ENCODE measurements at regions not wholly inside any gene's neighbourhood (a gene's known extent, or its start where the extent isn't known, plus 50 kb on each side); places are given as distances from the start of the nearest gene placed in this dataset.

- Histone ChIP-seq H3K27me3 (no peaks in the 10 kb centered on the region), H3K4me3 (no peak overlapping the region), H3K4me1 (ENCODE audit: insufficient read depth) (no peaks in the 10 kb centered on the region), H3K36me3 (no peaks in the 10 kb centered on the region), H3K27ac (no peak overlapping the region), H3K9me3 (no peaks in the 10 kb centered on the region)
- TF ChIP-seq CTCF (IDR thresholded peaks at IDR 0.05) (no peak), POLR2A (IDR thresholded peaks at IDR 0.05) (no peak), EP300 (IDR thresholded peaks at IDR 0.05) (no peak)
- intact Hi-C loops (cut with DNase I): no loop called here
- DNase-seq: no peak
- 61 to 65% (median 63%) methylated on average over 8 of the region's 8 CpGs for WGBS, 3 donors
These were observed 54.0 kb upstream of the LRP8 start for GRCh38 chr1:53381790-53382401.

GRCh38 chr1:53383136-53383870, 55.4 kb upstream of the LRP8 start:
- DNase-seq: no peak
- 11 to 39% (median 16%) methylated on average over 10 of the region's 10 CpGs for WGBS, 3 donors

DNA sequence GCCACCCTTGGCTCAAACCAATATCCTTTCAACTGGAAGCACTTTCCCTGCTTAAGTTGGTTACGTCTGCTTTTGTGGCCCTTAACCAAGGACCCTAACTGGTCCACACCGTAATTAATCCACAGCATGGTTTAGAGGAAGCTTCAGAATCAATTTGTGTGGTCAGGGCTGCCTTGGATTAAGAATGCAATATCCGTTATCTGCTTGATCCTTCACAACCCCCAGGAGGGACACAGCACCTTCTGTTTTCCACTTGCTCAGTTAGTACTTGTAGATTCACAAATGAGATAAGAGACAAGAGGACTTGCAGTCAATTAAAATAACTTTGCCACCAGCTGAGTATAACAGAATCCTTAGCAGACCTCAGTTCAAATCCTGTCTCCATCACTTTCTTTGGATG, 56.9 kb upstream of the LRP8 start:
- 85 to 92% (median 91%) methylated on average over 3 of the region's 3 CpGs for WGBS, 3 donors
- H3K27ac ChIP-seq: no peak overlapping the region
- H3K9me3 ChIP-seq: no peaks in the 10 kb centered on the region
- no peaks in the 10 kb centered on the region for H3K4me1 ChIP-seq (ENCODE audit: insufficient read depth)
- H3K4me3 ChIP-seq: no peak overlapping the region
- TF ChIP-seq CTCF (IDR thresholded peaks at IDR 0.05): no peak
- no peak for TF ChIP-seq EP300 (IDR thresholded peaks at IDR 0.05)
- TF ChIP-seq POLR2A (IDR thresholded peaks at IDR 0.05): no peak
- intact Hi-C loops (cut with DNase I): no loop called here
- no peak for DNase-seq
- no peaks in the 10 kb centered on the region for H3K27me3 ChIP-seq
- H3K36me3 ChIP-seq: no peaks in the 10 kb centered on the region

More at GRCh38 chr1:53383136-53383870, 55.4 kb upstream of the LRP8 start:
- H3K27me3 ChIP-seq: no peaks in the 10 kb centered on the region
- no peaks in the 10 kb centered on the region for H3K4me1 ChIP-seq (ENCODE audit: insufficient read depth)
- H3K4me3 ChIP-seq: no peak overlapping the region
- no peaks in the 10 kb centered on the region for H3K36me3 ChIP-seq
- TF ChIP-seq CTCF (IDR thresholded peaks at IDR 0.05) (no peak), POLR2A (IDR thresholded peaks at IDR 0.05) (no peak), EP300 (IDR thresholded peaks at IDR 0.05) (no peak)
- H3K9me3 ChIP-seq: no peaks in the 10 kb centered on the region
- no peak overlapping the region for H3K27ac ChIP-seq
- intact Hi-C loops (cut with DNase I): no loop called here

DNA sequence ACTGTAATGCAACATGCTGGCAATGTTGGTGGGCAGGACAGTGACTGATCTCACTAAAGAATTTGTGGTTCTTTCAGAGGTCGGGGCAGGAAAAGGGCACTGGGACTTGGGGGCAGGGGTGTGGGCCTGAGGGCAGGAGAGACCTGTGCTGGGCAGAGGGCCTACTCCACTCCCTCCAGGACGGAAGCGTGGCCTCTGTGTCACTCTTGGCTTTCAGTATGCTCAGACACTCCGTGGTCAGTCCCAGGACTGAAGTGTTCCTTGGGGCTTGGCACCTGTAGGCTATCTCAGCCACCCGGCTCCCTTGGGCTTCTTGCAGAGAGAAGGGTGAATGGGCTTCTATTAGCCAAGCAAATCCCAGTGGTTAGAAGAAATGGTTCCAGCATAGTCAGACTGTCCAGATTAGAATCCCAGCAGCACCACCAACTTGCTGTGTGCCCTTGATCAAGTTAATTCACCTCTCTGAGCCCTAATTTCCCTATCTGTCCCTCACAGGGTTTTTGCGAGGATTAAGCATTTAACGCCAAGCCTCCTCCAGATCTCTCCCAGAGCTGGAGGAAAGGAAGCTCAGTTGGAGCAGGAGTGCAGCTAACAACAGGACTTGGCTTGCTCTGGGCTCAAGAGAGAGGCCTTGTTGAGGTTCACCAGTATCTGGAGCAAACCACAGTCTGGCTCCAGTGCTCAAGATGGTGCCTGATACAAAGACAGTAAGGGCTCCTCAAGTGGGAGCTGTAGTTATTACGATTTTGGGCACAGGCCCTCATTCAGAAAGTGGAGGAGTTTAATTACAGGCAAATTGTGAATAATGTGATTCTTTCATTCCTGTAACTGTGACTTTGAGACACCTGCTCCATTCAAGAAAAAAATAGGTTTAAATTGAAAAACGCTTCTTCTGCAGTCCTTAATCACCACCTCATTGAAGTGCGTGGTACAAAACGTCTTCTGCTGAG, 57.7 kb upstream of the LRP8 start:
- TF ChIP-seq EP300 (IDR thresholded peaks at IDR 0.05) (no peak), POLR2A (IDR thresholded peaks at IDR 0.05) (no peak), CTCF (IDR thresholded peaks at IDR 0.05) (no peak)
- WGBS, 3 donors: 56 to 66% (median 64%) methylated on average over 11 of the region's 11 CpGs
- intact Hi-C loops (cut with DNase I): no loop called here
- no peak overlapping the region for H3K27ac ChIP-seq
- H3K4me1 ChIP-seq (ENCODE audit: insufficient read depth): no peaks in the 10 kb centered on the region
- H3K4me3 ChIP-seq: no peak overlapping the region
- H3K36me3 ChIP-seq: no peaks in the 10 kb centered on the region
- no peaks in the 10 kb centered on the region for H3K9me3 ChIP-seq
- DNase-seq: no peak
- no peaks in the 10 kb centered on the region for H3K27me3 ChIP-seq

Data from ovary (tissue), 7 donors.